ENCODE measurements at regions not wholly inside any gene's neighbourhood (a gene's known extent, or its start where the extent isn't known, plus 50 kb on each side); places are given as distances from the start of the nearest gene placed in this dataset.

DNA sequence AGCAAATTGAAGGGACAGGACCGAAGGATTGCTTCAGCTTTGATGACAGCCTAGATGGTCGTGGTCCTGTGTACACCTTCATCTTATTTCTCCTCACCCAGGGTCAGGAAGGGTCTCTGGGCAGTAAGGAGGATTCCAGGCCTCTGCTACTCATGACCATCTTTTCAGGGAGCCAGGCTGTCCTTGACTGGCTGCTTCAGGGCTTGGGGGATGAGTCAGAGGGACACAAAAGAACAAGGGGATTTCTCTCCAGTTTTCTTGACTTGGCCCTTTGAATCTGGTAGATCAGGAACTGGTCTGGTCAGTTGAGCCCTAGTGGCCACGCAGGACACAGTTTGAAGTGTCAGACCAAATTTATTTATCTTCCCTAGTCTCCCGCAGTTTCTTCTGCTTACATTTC is 402.1 kb upstream of the CHD6 start:
- TF ChIP-seq, protein P1, sequence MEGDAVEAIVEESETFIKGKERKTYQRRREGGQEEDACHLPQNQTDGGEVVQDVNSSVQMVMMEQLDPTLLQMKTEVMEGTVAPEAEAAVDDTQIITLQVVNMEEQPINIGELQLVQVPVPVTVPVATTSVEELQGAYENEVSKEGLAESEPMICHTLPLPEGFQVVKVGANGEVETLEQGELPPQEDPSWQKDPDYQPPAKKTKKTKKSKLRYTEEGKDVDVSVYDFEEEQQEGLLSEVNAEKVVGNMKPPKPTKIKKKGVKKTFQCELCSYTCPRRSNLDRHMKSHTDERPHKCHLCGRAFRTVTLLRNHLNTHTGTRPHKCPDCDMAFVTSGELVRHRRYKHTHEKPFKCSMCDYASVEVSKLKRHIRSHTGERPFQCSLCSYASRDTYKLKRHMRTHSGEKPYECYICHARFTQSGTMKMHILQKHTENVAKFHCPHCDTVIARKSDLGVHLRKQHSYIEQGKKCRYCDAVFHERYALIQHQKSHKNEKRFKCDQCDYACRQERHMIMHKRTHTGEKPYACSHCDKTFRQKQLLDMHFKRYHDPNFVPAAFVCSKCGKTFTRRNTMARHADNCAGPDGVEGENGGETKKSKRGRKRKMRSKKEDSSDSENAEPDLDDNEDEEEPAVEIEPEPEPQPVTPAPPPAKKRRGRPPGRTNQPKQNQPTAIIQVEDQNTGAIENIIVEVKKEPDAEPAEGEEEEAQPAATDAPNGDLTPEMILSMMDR (conservative IDR thresholded peaks at IDR 0.05): no peak
- no peak for TF ChIP-seq ZFX (IDR thresholded peaks at IDR 0.05)

DNA sequence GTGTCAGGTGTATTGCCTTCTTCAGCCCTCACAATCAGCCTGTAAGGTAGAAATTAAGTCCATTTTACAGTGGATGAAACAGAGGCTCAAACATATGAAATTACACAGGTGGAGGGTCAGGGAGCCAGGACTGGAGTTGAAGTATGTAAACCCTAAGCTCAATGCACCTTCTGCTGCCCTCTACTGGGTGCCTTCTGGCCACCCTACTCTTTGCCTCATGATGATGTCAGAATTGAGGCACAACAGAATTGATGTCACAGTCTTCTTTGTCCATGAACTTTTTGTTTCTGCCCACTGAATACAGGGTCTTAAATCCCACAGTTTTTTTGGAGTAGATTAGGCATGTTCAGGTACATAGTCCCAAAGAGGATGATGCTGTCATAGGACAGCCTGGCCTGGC is 400.8 kb upstream of the CHD6 start:
- no peak overlapping the region for H3K27ac ChIP-seq
- TF ChIP-seq, protein P1 (conservative IDR thresholded peaks at IDR 0.05): peak; percentile 64
- TF ChIP-seq ZFX (IDR thresholded peaks at IDR 0.05): no peak

More for the DNA sequence above, 402.1 kb upstream of the CHD6 start:
- H3K27ac ChIP-seq: no peak overlapping the region

DNA sequence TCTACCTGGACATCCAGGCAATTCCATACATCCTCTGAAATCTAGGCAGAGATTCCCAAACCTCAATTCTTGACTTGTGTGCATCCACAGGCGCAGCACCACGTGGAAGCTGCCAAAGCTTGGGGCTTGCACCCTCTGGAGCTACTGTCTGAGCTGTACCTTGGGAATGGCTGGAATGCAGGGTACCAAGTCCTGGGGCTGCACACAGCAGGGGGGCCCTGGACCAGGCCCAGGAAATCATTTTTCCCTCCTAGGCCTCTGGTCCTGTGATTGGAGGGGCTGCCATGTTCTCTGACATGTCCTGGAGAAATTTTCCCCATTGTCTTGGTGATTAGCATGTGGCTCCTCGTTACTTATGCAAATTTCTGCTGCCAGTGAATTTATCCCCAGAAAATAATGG is 391.9 kb upstream of the CHD6 start:
- TF ChIP-seq, protein P1 (conservative IDR thresholded peaks at IDR 0.05): no peak
- no peak for TF ChIP-seq ZFX (IDR thresholded peaks at IDR 0.05)
- no peak overlapping the region for H3K27ac ChIP-seq

DNA sequence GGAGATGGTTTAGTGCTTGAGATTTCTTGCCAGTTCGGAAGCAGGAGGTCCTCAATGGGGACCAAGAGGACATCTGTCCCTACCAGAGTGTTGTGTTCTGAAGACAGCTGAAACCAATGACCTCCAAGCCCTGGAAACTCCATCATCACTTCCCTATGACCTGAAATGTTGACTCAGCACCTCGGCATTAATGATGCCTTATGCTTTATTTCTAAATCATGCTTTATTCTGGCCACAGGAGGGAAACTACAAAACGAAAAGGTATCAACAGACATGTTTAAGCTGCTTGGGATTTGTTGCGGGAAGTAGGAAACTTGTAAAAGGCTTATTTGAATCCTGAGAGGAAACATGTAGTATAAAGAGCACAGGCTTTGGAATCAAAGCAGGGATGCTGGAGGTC is 389.1 kb upstream of the CHD6 start:
- no peak for TF ChIP-seq ZFX (IDR thresholded peaks at IDR 0.05)
- TF ChIP-seq, protein P1 (conservative IDR thresholded peaks at IDR 0.05): no peak
- H3K27ac ChIP-seq: no peak overlapping the region

DNA sequence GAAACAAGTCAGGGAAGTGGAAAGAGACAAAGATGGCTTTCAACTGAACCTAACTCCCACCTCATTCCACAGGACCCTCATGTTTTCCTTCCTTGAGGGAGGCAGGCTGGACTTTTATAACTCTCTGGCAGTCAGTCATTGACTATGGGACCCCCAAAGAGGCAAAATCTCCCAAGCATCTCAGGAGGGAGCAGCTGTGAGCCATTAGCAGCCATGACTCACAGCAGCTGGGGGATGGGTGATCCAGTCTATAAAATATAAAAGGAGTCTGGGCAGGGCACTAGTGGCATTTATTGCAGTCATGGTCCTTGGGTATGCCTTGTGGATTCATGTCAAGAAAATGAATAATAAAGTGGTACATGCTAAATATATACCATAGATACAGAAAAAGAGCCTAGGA is 387.0 kb upstream of the CHD6 start:
- no peak for TF ChIP-seq ZFX (IDR thresholded peaks at IDR 0.05)
- TF ChIP-seq, protein P1 (conservative IDR thresholded peaks at IDR 0.05): no peak
- H3K27ac ChIP-seq: no peak overlapping the region

DNA sequence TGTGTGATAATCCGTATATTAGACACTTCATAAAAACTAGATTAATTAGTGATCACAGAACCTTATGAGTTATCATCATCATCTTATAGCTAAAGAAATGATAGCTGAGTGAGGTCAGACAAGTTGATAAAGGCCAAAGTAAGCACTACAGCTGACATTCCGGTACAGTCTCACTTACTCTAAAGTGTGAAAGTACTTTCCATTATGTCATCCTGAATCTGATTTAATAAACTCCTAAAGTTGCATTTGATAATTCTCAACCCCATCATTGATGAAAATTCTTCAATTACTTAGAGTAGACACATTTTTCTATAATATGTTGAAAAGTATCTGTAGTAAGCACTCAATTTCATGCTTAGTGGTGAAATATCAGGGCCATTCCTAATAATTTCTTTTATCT is 385.2 kb upstream of the CHD6 start:
- H3K27ac ChIP-seq: no peak overlapping the region
- TF ChIP-seq ZFX (IDR thresholded peaks at IDR 0.05): no peak
- TF ChIP-seq, protein P1 (conservative IDR thresholded peaks at IDR 0.05): no peak

GRCh38 chr20:41998539-41999341 is 380.6 kb upstream of the CHD6 start:
- no peak overlapping the region for H3K27ac ChIP-seq
- TF ChIP-seq ZFX (IDR thresholded peaks at IDR 0.05): no peak
- TF ChIP-seq, protein P1 (conservative IDR thresholded peaks at IDR 0.05): no peak

Measured in C4-2B (cell line).